ENCODE measurements at regions not wholly inside any gene's neighbourhood (a gene's known extent, or its start where the extent isn't known, plus 50 kb on each side); places are given as distances from the start of the nearest gene placed in this dataset.
A peak's percentile ranks its signal among the peaks of the same experiment; 100 is the strongest.

DNA sequence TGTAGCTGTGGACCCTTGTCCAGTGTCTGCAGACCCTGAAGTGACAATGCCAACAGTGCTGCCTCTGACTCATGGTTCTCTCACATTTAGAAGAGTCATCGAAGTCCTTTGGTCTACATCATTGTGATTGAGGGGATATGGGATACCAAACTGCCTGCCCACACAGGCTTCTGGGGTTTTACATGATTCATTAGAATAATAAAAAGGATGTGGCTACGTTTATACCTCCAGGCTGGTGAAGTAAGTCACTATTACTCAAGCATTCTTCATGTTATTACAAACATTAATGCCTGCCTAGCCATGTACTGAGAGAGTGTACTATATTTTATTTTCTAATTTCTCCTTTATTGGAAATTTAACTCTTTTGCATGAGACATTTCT is 365.7 kb downstream of the SPATA31D1 start:
- DNase-seq (ENCODE audit: insufficient read length, low spot score) = peak; percentile 68
- TF ChIP-seq POLR2A (IDR thresholded peaks at IDR 0.05; ENCODE audit: low read depth, low read length) = no peak
- peak; percentile 89 for FAIRE-seq

DNA sequence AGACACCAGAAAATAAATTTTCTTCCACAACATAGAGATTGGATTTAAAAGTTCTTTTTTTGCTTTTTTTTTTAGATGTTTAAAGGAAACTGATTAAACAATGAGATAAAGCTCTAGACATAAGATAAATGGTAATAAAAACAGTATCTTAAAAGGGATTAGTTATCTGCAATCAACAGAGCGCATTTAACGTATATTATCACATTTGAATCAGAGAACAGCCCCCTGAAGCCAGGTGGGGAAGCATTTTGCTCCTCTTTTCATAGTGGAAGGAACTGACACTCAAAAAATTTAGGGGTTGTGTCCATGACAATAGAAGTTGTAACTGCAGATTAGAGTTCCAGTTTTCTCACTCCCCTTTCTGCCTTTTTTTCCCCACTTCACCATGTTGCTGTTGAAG is 367.6 kb downstream of the SPATA31D1 start:
- DNase-seq (ENCODE audit: insufficient read length, low spot score) = no peak
- no peak for FAIRE-seq
- no peak for TF ChIP-seq POLR2A (IDR thresholded peaks at IDR 0.05; ENCODE audit: low read depth, low read length)

DNA sequence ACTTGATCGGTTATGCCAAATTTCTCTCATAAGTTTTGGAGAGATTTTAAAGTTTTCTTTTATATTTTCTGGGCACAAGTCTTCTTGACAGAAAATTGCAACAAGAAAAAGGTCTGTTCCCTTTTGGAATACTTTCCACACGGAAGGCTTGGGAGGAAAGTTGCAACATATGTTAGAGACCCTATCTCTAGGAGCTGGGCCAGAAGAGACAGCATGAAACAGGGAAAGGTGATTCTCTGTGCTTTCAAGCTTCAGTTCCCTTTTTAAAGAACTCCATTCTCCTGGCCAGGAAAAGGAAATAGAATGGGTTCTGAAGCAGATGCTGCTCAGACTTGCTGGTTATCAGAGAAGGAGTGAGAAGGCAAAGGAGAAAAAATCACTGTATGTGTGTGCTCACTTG is 368.3 kb downstream of the SPATA31D1 start:
- DNase-seq (ENCODE audit: insufficient read length, low spot score) (no peak), FAIRE-seq (no peak)
- TF ChIP-seq POLR2A (IDR thresholded peaks at IDR 0.05; ENCODE audit: low read depth, low read length) = no peak

DNA sequence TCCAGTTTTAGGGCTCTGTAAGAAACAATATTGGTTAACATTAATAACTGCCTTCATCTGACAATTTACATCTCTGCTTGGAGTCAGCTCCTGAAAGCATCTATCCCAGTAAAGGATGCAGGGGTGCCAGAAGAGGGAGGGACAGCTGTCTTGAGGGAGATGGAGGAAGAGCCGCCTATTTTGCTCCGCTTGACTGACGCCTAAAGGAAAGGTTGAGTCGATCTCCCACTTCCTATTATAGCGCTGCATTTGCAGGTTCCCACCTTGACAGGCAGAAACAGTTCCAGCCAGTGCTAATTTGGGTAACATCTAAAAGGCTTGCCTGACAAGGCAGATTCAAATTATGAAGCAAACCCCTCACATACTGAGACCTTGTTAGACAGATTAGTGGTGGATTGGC is 374.6 kb downstream of the SPATA31D1 start:
- no peak for TF ChIP-seq POLR2A (IDR thresholded peaks at IDR 0.05; ENCODE audit: low read depth, low read length)
- FAIRE-seq (no peak), DNase-seq (ENCODE audit: insufficient read length, low spot score) (no peak)

DNA sequence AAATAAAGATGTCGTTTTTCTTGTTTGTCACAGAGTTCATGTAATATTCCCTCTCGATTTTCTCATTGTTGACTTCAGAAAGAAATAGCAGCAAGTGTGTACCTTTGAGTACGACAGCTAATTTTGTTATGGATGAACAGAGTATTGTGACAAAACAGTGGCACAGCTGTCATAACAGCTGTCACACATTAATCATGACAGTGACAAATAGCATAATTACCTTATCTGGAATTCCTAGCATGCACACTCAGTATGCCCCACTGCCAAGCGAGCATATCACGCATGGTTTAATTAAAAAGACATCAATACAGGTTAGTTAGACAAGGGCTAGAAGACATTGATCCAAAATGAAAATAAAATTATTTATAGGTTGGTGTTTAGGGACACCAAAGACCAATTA is 375.1 kb downstream of the SPATA31D1 start:
- no peak for DNase-seq (ENCODE audit: insufficient read length, low spot score)
- peak; percentile 11 for FAIRE-seq
- TF ChIP-seq POLR2A (IDR thresholded peaks at IDR 0.05; ENCODE audit: low read depth, low read length) = no peak

DNA sequence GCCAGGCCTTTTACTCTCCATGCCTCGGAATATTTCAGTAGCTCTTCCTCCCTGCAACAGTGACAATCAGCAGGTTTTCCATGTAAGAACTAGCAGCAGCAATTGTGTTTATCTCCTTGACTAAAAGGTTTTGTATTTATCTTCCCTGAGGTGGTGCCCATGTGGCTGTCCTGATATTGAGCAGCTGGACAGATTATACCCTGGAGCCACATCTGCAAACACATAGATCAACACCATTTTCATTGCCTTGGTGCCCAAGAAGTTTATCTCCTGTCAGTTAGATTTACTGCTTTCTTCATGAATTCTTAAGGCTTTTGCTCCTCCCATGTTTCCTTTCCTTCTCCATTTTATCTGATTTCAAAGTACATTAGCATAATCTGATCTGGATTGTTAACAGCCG is 378.4 kb downstream of the SPATA31D1 start:
- no peak for TF ChIP-seq POLR2A (IDR thresholded peaks at IDR 0.05; ENCODE audit: low read depth, low read length)
- FAIRE-seq (no peak), DNase-seq (ENCODE audit: insufficient read length, low spot score) (no peak)

DNA sequence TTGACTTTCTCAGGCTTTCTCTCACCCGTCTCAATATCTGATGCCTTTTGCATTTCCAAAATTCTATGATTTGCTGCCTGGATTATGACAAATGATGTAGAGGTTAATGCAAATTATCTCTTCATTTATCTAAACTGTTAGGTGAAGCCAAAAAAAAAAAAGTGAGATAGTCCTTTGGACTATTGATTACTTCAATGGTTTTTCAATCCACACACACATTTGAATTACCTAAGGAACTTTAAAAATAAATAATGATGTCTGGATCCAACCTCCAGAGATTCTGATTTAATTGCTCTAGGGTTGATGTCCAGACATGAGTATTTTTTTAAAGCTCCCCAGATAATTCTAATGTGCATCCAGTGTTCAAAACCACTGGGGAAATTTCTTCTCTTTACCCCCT is 379.4 kb downstream of the SPATA31D1 start:
- no peak for TF ChIP-seq POLR2A (IDR thresholded peaks at IDR 0.05; ENCODE audit: low read depth, low read length)
- no peak for DNase-seq (ENCODE audit: insufficient read length, low spot score)
- FAIRE-seq = no peak

DNA sequence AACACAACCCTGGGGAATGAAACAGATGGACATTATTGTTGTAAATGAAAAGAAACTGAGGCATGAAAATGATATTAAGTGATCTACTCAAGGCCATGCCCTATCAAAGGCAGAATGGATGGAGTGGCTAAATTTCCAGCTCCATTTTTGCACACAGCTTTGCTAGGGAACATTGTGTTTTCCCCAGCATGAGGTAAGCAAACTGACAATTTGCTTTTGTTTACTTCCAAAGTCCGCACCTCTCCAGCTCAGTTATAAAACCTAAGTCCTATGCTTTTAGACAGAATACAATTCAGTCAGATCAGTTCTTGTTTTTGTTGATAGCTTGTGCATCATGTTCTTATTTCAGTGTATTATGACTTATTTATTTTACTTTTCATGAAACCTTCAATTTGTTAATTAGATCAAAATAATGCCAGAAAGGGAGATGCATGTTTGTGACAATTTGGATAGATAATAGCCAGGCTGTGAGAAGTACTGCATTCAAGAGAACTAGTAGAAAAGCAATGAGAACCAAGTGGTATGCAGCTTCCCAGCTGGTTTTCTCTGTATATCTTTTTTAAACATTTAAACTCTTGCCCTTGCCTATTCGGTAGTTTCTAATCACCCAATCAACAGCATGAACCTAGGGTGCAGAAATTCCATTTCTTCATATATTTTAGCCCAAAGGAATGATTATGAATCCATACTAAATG is 380.8 kb downstream of the SPATA31D1 start:
- DNase-seq (ENCODE audit: insufficient read length, low spot score) (no peak), FAIRE-seq (peak; percentile 30)
- TF ChIP-seq POLR2A (IDR thresholded peaks at IDR 0.05; ENCODE audit: low read depth, low read length) = no peak

DNA sequence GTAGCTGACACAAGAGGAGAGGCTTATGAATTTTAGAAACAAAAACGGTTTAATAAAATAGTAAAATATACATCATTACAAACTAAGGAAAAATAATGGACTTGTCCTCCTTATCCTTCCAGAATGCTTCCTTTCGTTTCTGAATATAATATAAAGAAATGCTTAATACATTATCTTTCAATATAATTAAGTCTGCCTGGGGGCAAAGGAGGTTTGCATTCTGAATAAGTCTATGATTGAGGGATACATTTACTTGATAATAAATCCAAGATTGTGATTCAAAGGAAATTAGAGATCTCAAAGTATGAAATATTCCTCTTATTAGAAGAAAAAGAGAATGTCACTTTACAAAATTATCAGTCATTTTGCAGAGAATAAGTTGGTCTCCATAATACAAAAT is 386.5 kb downstream of the SPATA31D1 start:
- no peak for TF ChIP-seq POLR2A (IDR thresholded peaks at IDR 0.05; ENCODE audit: low read depth, low read length)
- FAIRE-seq (no peak), DNase-seq (ENCODE audit: insufficient read length, low spot score) (no peak)

DNA sequence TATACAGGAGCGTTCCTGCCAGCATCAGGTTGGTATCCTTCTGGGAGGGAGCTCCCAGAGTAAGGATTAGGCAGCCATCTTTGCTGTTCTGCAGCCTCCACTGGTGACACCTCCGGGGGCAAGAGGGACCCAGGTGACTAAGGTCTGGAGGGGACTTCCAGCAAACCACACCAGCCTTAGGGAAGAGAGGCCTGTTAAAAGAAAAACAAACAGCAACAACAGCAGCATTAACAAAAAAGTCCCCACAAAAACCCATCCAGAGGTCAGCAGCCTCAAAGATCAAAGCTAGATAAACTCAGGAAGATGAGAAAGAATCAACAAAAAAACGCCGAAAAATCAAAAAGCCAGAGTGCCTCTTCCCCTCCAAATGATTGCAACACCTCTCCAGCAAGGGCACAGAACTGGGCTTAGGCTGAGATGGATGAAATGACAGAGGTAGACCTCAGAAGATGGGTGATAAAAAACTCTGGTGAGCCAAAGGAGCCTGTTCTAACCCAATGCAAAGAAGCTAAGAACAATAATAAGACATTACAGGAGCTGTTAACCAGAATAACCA is 388.2 kb downstream of the SPATA31D1 start:
- DNase-seq (ENCODE audit: insufficient read length, low spot score) = no peak
- no peak for FAIRE-seq
- TF ChIP-seq POLR2A (IDR thresholded peaks at IDR 0.05; ENCODE audit: low read depth, low read length) = no peak

DNA sequence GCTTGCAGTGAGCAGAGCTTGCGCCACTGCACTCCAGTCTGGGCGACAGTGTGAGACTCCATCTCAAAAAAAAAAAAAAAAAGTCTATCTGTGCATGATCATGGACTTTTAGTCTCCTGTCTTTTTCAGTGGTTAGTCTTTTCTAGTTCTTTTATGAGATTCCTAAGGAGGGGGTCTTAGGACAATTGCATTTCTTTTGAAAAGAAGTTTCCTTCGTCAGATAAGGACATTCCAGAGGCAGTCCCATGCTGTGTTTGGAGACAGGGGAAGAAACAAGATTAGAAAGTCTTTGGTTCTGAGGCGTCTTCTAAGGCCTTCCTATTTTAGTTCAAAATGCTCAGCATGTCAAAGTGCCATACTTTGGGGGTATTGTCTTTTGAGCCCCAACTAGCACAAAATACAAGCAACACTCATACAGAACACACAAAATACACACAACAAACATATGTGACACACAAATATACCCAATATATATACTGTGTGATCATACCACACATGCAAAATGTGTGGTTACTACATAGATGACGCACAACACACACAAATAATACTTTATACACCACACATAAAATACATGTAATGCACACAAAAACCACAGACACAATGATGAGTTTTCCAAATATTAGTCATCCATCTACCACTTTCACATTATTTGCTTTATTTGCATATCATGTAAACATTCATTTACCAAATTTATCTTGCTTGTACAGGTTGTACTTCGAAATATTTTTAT is 394.5 kb downstream of the SPATA31D1 start:
- TF ChIP-seq POLR2A (IDR thresholded peaks at IDR 0.05; ENCODE audit: low read depth, low read length) = no peak
- FAIRE-seq (peak; percentile 74), DNase-seq (ENCODE audit: insufficient read length, low spot score) (no peak)

DNA sequence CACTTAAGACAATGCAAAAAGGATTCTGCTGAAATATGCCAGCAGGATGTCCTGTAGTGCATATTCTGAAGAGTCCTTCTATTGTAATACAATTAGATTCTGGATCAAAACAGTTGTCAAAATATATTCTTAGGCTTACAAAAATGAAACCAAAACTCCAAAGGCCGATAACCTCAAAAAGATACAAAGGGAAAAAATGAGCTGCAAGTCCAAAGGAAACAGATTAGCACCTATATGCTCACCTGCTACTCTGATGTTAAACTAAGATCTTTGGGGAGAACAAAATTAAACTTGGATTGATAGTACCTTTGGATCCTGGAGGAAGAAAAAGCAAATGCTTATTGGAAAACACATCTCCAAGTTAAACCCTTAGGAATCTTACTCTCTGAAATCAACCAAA is 397.1 kb downstream of the SPATA31D1 start:
- TF ChIP-seq POLR2A (IDR thresholded peaks at IDR 0.05; ENCODE audit: low read depth, low read length) = no peak
- no peak for FAIRE-seq
- DNase-seq (ENCODE audit: insufficient read length, low spot score) = no peak

DNA sequence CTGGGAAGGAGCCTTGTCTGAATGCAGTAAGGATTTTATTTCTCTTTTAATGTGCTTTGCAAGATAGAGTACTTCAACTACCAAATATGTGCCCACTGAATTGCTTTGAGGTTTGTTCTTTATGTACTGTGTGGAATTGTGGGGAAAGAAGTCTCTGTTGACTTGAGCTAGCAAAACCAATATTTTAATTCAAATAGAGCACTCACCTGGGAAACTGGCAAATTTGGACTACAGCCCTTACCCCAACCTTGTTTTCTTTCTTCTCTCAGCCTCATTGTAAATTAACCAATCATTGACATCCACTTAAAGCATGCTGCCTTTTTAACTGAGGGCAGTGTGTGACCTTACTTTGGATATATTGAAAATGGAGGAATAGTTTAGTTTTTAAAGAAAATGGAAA is 409.0 kb downstream of the SPATA31D1 start:
- DNase-seq (ENCODE audit: insufficient read length, low spot score) (no peak), FAIRE-seq (no peak)
- no peak for TF ChIP-seq POLR2A (IDR thresholded peaks at IDR 0.05; ENCODE audit: low read depth, low read length)

DNA sequence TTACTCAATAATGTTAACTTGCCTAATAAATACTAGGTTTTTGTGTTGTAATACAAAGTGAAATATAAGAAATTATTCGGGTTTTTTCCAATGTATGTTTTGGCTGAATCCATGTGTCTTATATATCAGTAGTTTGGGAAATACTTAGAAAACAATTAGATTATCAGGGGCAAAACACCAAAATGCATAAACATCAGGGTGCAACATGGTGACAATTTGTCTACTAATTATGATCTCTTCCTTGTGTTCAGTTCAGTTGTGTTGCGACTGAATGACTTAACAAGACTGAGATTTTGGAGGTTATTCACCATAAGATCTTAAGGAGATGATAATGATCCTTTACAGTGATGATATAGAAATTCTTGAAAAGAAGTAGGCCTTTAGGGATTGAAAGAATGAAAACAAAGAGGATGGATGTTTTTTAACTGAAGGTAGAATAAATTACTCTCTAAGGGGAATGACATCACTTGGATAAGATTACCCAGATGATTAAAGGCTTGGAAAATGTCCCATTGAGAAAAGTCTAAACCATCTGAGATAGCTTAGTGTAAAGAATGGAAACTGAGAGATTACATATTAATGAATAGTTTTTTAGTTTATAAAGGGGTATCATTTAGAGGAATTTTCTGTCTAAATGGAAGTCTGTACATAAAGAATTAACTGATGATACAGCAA is 415.8 kb downstream of the SPATA31D1 start:
- no peak for TF ChIP-seq POLR2A (IDR thresholded peaks at IDR 0.05; ENCODE audit: low read depth, low read length)
- FAIRE-seq (peak; percentile 86), DNase-seq (ENCODE audit: insufficient read length, low spot score) (no peak)

All from H54 (cell line).